ENCODE measurements at regions not wholly inside any gene's neighbourhood (a gene's known extent, or its start where the extent isn't known, plus 50 kb on each side); places are given as distances from the start of the nearest gene placed in this dataset.

DNA sequence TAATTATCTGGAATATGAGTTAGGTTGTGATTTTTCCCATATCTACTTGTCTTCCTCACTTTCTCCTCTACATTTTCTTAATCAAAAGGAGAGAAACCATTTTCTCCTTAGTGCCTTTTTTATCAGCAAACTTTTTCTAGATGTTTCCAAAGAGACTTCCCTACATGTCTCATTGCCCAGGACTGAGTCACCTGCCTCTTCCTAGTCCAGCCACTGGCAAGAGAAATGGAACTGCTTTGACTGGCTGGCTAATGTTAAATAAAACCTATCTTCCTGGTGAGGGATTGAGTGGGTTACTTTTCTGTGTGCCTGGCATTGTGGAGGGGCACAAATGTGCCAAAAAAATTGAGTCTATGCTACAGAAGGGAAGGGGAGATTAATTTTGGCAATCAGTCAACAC, 52.1 kb upstream of the CD5L start:
- no peaks in the 10 kb centered on the region for H3K9me3 ChIP-seq
- TF ChIP-seq, protein P1, sequence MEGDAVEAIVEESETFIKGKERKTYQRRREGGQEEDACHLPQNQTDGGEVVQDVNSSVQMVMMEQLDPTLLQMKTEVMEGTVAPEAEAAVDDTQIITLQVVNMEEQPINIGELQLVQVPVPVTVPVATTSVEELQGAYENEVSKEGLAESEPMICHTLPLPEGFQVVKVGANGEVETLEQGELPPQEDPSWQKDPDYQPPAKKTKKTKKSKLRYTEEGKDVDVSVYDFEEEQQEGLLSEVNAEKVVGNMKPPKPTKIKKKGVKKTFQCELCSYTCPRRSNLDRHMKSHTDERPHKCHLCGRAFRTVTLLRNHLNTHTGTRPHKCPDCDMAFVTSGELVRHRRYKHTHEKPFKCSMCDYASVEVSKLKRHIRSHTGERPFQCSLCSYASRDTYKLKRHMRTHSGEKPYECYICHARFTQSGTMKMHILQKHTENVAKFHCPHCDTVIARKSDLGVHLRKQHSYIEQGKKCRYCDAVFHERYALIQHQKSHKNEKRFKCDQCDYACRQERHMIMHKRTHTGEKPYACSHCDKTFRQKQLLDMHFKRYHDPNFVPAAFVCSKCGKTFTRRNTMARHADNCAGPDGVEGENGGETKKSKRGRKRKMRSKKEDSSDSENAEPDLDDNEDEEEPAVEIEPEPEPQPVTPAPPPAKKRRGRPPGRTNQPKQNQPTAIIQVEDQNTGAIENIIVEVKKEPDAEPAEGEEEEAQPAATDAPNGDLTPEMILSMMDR (IDR thresholded peaks at IDR 0.05), result no peak
- no peak for TF ChIP-seq POLR2A (IDR thresholded peaks at IDR 0.05)
- no peak for DNase-seq
- no peak overlapping the region for H3K4me3 ChIP-seq
- no peak overlapping the region for H3K27ac ChIP-seq
- intact Hi-C loops (cut with DNase I; ENCODE audit: low total_unique reads), result no loop called here
- H3K27me3 ChIP-seq, result no peaks in the 10 kb centered on the region
- H3K36me3 ChIP-seq (ENCODE audit: low read depth, missing control alignments), result no peaks in the 10 kb centered on the region
- no peaks in the 10 kb centered on the region for H3K4me1 ChIP-seq

DNA sequence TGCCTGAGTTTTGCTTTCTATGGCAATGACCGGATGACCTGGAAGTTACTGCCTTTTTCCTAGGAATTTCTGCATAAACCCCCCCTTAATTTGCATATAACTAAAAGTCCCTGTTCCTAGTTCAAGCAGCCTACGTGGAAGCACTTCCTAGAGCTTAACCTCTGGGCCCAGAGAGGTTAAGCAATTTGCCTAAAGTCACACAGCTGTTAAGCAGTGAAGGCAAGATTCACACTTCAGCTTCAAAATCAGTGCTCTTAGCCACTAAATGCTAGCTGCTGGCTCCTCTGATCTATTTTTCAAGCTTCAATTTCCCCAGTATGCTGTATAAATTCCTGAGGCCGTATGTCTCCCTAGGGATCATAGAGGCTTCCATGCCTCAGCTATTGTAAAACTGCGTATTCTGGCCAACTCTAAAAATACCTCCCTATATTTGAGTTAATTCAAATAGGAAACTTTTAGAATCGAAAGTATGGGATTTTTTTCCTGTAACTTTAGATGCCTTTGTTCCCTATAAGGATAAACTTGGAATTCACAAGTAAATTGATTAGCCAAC, 53.1 kb upstream of the CD5L start:
- no peak for DNase-seq
- TF ChIP-seq POLR2A (IDR thresholded peaks at IDR 0.05), result no peak
- TF ChIP-seq, protein P1 (IDR thresholded peaks at IDR 0.05), result no peak
- H3K27ac ChIP-seq, result no peak overlapping the region
- no peak overlapping the region for H3K4me3 ChIP-seq
- H3K27me3 ChIP-seq, result no peaks in the 10 kb centered on the region
- no peaks in the 10 kb centered on the region for H3K4me1 ChIP-seq
- no peaks in the 10 kb centered on the region for H3K9me3 ChIP-seq
- intact Hi-C loops (cut with DNase I; ENCODE audit: low total_unique reads), result no loop called here
- H3K36me3 ChIP-seq (ENCODE audit: low read depth, missing control alignments), result no peaks in the 10 kb centered on the region
- WGBS, 2 donors, result 57 to 61% methylated on average over 5 of the region's 5 CpGs

DNA sequence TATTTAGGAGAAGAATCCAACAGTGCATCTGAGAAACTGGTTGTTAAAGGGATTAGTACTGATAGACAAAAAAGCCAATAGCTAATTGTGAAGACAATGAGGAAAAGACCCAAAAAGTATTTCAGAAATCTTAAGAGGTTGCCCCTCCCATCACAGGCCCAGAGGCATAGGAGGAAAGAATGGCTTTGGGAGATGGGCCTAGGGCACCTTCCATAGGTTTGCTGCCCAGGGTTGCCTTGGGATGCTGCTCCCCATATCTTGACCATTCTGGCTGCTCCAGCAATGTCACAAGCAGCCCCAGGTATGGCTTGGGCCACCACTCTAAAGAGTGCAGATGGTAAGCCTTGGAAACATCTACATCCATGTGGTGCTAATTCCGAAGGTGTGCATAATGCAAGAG, 68.7 kb upstream of the CD5L start:
- 80 to 94% methylated on average over 1 of the region's 1 CpG for WGBS, 2 donors
- intact Hi-C loops (cut with DNase I; ENCODE audit: low total_unique reads), result no loop called here
- H3K4me1 ChIP-seq, result no peaks in the 10 kb centered on the region
- DNase-seq, result no peak
- H3K4me3 ChIP-seq, result no peak overlapping the region
- TF ChIP-seq POLR2A (IDR thresholded peaks at IDR 0.05), result no peak
- TF ChIP-seq, protein P1 (IDR thresholded peaks at IDR 0.05), result no peak
- no peaks in the 10 kb centered on the region for H3K9me3 ChIP-seq
- no peaks in the 10 kb centered on the region for H3K36me3 ChIP-seq (ENCODE audit: low read depth, missing control alignments)
- no peak overlapping the region for H3K27ac ChIP-seq
- H3K27me3 ChIP-seq, result no peaks in the 10 kb centered on the region

DNA sequence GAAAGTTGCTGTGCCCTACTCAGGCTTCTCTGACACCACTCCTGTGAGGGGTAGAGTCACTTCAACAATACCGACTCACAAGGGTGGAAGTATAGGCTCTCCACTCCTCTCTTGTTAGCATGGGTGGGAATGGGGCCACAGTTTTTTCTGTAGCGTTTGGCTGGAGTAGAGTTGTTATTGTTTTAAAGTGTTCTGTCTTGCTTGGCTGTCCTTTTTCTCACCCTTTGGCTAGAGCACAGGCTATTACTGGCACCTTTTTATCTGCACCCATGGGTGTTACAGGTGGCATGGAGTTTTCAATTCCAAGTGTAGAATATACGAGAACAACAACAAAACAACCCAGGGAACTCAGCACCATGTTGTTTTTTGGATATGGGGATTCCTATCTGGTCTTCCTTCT, 74.3 kb upstream of the CD5L start:
- intact Hi-C loops (cut with DNase I; ENCODE audit: low total_unique reads), result no loop called here
- 84% methylated on average over 3 of the region's 3 CpGs for WGBS, 2 donors

More for the DNA sequence above, 74.3 kb upstream of the CD5L start:
- Histone ChIP-seq H3K4me1 (no peaks in the 10 kb centered on the region), H3K9me3 (no peaks in the 10 kb centered on the region), H3K36me3 (ENCODE audit: low read depth, missing control alignments) (no peaks in the 10 kb centered on the region), H3K27ac (no peak overlapping the region), H3K4me3 (no peak overlapping the region), H3K27me3 (no peaks in the 10 kb centered on the region)
- DNase-seq, result no peak
- TF ChIP-seq POLR2A (IDR thresholded peaks at IDR 0.05), result no peak
- TF ChIP-seq, protein P1 (IDR thresholded peaks at IDR 0.05), result no peak
